OCI-LY7 (cell line): ENCODE measurements at regions not wholly inside any gene's neighbourhood (a gene's known extent, or its start where the extent isn't known, plus 50 kb on each side); places are given as distances from the start of the nearest gene placed in this dataset.

ENCODE experiments used
- BruUV-seq: library from RNA; stranded (reverse); fragments of 400-500 nt; replicated peaks from 2 replicates; lab custom pipeline; 2021; lab: Mats Ljungman, UMichigan
- CTCF ChIA-PET: fragments of 300-600 bp; sonication (Branson Sonifier 250); formaldehyde crosslinking; loops from one replicate; lab custom pipeline; 2022; ENCODE audit warnings: antibody characterized with exemption; ENCODE audit not compliant: unreplicated experiment; lab: Charles Lee
- POLR2A ChIA-PET: fragments of 300-600 bp; sonication (Branson Sonifier 250); formaldehyde crosslinking; loops from one replicate; lab custom pipeline; 2022; ENCODE audit warnings: antibody characterized with exemption; lab: Charles Lee
- DNase-seq: peaks from one replicate; pipeline ENCODE4 v3.0.0-alpha.2; 2015; ENCODE audit warnings: low spot score
- H2AFZ ChIP-seq: fragments of 200-600 bp; sonication (generic), shearing (Covaris generic); 2 replicates; pipeline ENCODE4 v1.6.1; 2014; ENCODE audit warnings: mild to moderate bottlenecking, antibody characterized with exemption, low read length, moderate library complexity
- H3K27ac ChIP-seq: fragments of 200-600 bp; sonication (generic); 2 replicates; pipeline ENCODE4 v1.5.1; 2014; ENCODE audit warnings: mixed run types, low read depth, mild to moderate bottlenecking, moderate library complexity, low read length, inconsistent platforms; ENCODE audit not compliant: poor library complexity, severe bottlenecking
- H3K36me3 ChIP-seq: fragments of 200-600 bp; sonication (generic); 2 replicates; pipeline ENCODE4 v1.6.1; 2014; ENCODE audit warnings: mild to moderate bottlenecking, antibody characterized with exemption, low read length, moderate library complexity, mixed read lengths; ENCODE audit not compliant: insufficient read depth
- H3K4me1 ChIP-seq: fragments of 200-600 bp; sonication (generic); 2 replicates; pipeline ENCODE4 v1.5.1; 2014; ENCODE audit warnings: mild to moderate bottlenecking, low read length; ENCODE audit not compliant: insufficient read depth, poor library complexity, severe bottlenecking
- H3K4me2 ChIP-seq: fragments of 200-600 bp; sonication (generic); 2 replicates; pipeline ENCODE4 v1.6.1; 2014; ENCODE audit warnings: mild to moderate bottlenecking, low read length
- H3K4me3 ChIP-seq: fragments of 200-600 bp; sonication (generic); 2 replicates; pipeline ENCODE4 v1.5.1; 2014; ENCODE audit warnings: mild to moderate bottlenecking, low read depth, low read length; ENCODE audit not compliant: poor library complexity, severe bottlenecking
- H3K79me2 ChIP-seq: fragments of 200-600 bp; sonication (generic); 2 replicates; pipeline ENCODE4 v1.6.1; 2016; ENCODE audit warnings: low read depth, mild to moderate bottlenecking, low read length, moderate library complexity, mixed read lengths; ENCODE audit not compliant: insufficient read depth
- H3K9me2 ChIP-seq: fragments of 200-600 bp; sonication (generic); 2 replicates; pipeline ENCODE4 v1.6.1; 2016; ENCODE audit warnings: mild to moderate bottlenecking, low read length, mixed read lengths; ENCODE audit not compliant: insufficient read depth
- H3K9me3 ChIP-seq: fragments of 200-600 bp; sonication (generic); 2 replicates; pipeline ENCODE4 v1.6.1; 2014; ENCODE audit warnings: mild to moderate bottlenecking, mixed run types, low read length, mixed read lengths
- H4K20me1 ChIP-seq: fragments of 200-600 bp; sonication (generic); 2 replicates; pipeline ENCODE4 v1.6.1; 2014; ENCODE audit warnings: mild to moderate bottlenecking, antibody characterized with exemption, low read length, moderate library complexity, mixed read lengths; ENCODE audit not compliant: insufficient read depth
- CTCF ChIP-seq: fragments of 200-600 bp; sonication (generic); conservative IDR thresholded peaks from 2 replicates; pipeline ENCODE4 v1.5.1; 2014; ENCODE audit warnings: mild to moderate bottlenecking, antibody characterized with exemption, low read length, moderate library complexity, mixed read lengths
- EZH2phosphoT487 ChIP-seq: fragments of 200-600 bp; sonication (generic); IDR thresholded peaks from 2 replicates; pipeline ENCODE4 v1.6.1; 2018; ENCODE audit warnings: low read depth, borderline replicate concordance, mild to moderate bottlenecking, mixed run types, antibody characterized with exemption, low read length, moderate library complexity, mixed read lengths
- intact Hi-C: fragments of 100-400 bp; cut with micrococcal nuclease; formaldehyde crosslinking; loops from one replicate; pipeline ENCODE4 v1.10.0; 2022; ENCODE audit not compliant: unreplicated experiment

GRCh38 chr6:55994531-55994930 is 119.1 kb upstream of the BMP5 start:
- no TSS peak for BruUV-seq
- no peak overlapping the region for H3K4me2 ChIP-seq
- no peak overlapping the region for H2AFZ ChIP-seq
- H3K27ac ChIP-seq: no peak overlapping the region
- CTCF ChIA-PET: no interaction called here
- no peak overlapping the region for H3K4me3 ChIP-seq
- DNase-seq: no peak
- POLR2A ChIA-PET: no interaction called here
- H3K4me1 ChIP-seq: no peaks in the 10 kb centered on the region
- no peaks in the 10 kb centered on the region for H4K20me1 ChIP-seq
- H3K9me2 ChIP-seq: no peaks in the 10 kb centered on the region
- no peaks in the 10 kb centered on the region for H3K36me3 ChIP-seq
- intact Hi-C loops: no loop called here
- H3K79me2 ChIP-seq: no peaks in the 10 kb centered on the region
- no peak for TF ChIP-seq CTCF
- no peaks in the 10 kb centered on the region for H3K9me3 ChIP-seq

GRCh38 chr6:55993418-55993817 is 118.0 kb upstream of the BMP5 start:
- H3K4me2 ChIP-seq: no peak overlapping the region
- H3K9me2 ChIP-seq: no peaks in the 10 kb centered on the region
- no peaks in the 10 kb centered on the region for H3K79me2 ChIP-seq
- H3K36me3 ChIP-seq: no peaks in the 10 kb centered on the region
- H3K4me3 ChIP-seq: no peak overlapping the region
- H3K4me1 ChIP-seq: no peaks in the 10 kb centered on the region
- no peak overlapping the region for H2AFZ ChIP-seq
- DNase-seq: no peak
- BruUV-seq: no TSS peak
- no peaks in the 10 kb centered on the region for H3K9me3 ChIP-seq
- ChIA-PET POLR2A (no interaction called here), CTCF (no interaction called here)
- intact Hi-C loops: no loop called here
- TF ChIP-seq EZH2phosphoT487: no peak
- no peak for TF ChIP-seq CTCF
- no peaks in the 10 kb centered on the region for H4K20me1 ChIP-seq
- H3K27ac ChIP-seq: no peak overlapping the region

- no peaks in the 10 kb centered on the region for H3K9me2 ChIP-seq
- H3K79me2 ChIP-seq: no peaks in the 10 kb centered on the region
- no peaks in the 10 kb centered on the region for H3K4me1 ChIP-seq
- TF ChIP-seq EZH2phosphoT487: no peak
- no peak for TF ChIP-seq CTCF
- intact Hi-C loops: no loop called here
- ChIA-PET POLR2A (interaction anchor here (0.9 kb wide), 1 partner anchor 10 kb away, joined by 3 read pairs; no protein-coding TSS in a partner anchor), CTCF (no interaction called here)
- no peaks in the 10 kb centered on the region for H4K20me1 ChIP-seq
- H3K9me3 ChIP-seq: no peaks in the 10 kb centered on the region
- no peaks in the 10 kb centered on the region for H3K36me3 ChIP-seq
- no peak overlapping the region for H2AFZ ChIP-seq
- no TSS peak for BruUV-seq
- H3K4me2 ChIP-seq: no peak overlapping the region
- no peak for DNase-seq
- no peak overlapping the region for H3K27ac ChIP-seq
- H3K4me3 ChIP-seq: no peak overlapping the region
Measured at GRCh38 chr6:55992546-55992945, 117.2 kb upstream of the BMP5 start.
